RWPE2 (cell line): ENCODE measurements at regions not wholly inside any gene's neighbourhood (a gene's known extent, or its start where the extent isn't known, plus 50 kb on each side); places are given as distances from the start of the nearest gene placed in this dataset.
"Not testable (repeated sequence)": the region's sequence is repeated elsewhere in the genome, so short reads cannot be mapped to it uniquely, and the experiment has no call there.

ENCODE experiments used
- ATAC-seq: fragments of 200-7000 bp; cut with Tn5 transposase; 3 replicates; pipeline ENCODE4 v1.9.1; 2021; ENCODE audit warnings: low read depth
- DNase-seq: peaks from one replicate; pipeline ENCODE4 v3.0.0-alpha.2; 2020; ENCODE audit warnings: low spot score
- H3K27ac ChIP-seq: fragments of 450-650 bp; 2 replicates; pipeline ENCODE4 v1.5.1; 2017; ENCODE audit warnings: mild to moderate bottlenecking; ENCODE audit not compliant: poor library complexity, severe bottlenecking
- H3K27me3 ChIP-seq: fragments of 250-450 bp; sonication (Bioruptor Pico); 2 replicates; pipeline ENCODE4 v1.5.1; 2021; ENCODE audit warnings: mild to moderate bottlenecking, moderate library complexity; ENCODE audit not compliant: insufficient read depth, poor library complexity, severe bottlenecking
- H3K36me3 ChIP-seq: fragments of 250-450 bp; sonication (Bioruptor Pico); 2 replicates; pipeline ENCODE4 v1.5.1; 2020; ENCODE audit warnings: low read depth, mild to moderate bottlenecking, moderate library complexity
- H3K4me1 ChIP-seq: fragments of 250-450 bp; sonication (Bioruptor Pico); 2 replicates; pipeline ENCODE4 v1.5.1; 2021; ENCODE audit warnings: mild to moderate bottlenecking, moderate library complexity; ENCODE audit not compliant: insufficient read depth, poor library complexity, severe bottlenecking
- H3K4me3 ChIP-seq: fragments of 250-450 bp; sonication (Bioruptor Pico); 2 replicates; pipeline ENCODE4 v1.5.1; 2021; ENCODE audit warnings: mild to moderate bottlenecking, moderate library complexity; ENCODE audit not compliant: severe bottlenecking
- H3K9me3 ChIP-seq: fragments of 250-450 bp; sonication (Bioruptor Pico); 2 replicates; pipeline ENCODE4 v1.5.1; 2021; ENCODE audit warnings: mild to moderate bottlenecking, moderate library complexity; ENCODE audit not compliant: severe bottlenecking
- CTCF ChIP-seq: fragments of 450-650 bp; IDR thresholded peaks from one replicate; pipeline ENCODE4 v1.5.1; 2017; ENCODE audit warnings: mild to moderate bottlenecking, moderate library complexity; ENCODE audit not compliant: poor library complexity, severe bottlenecking

- not testable (repeated sequence) for H3K4me3 ChIP-seq, DNase-seq, H3K27ac ChIP-seq, ATAC-seq, H3K27me3 ChIP-seq, H3K9me3 ChIP-seq, H3K4me1 ChIP-seq, H3K36me3 ChIP-seq
These were observed 676.4 kb upstream of the ZNF337 start for GRCh38 chr20:26373066-26373465.

GRCh38 chr20:26354511-26354910 is 657.9 kb upstream of the ZNF337 start:
- no peaks in the 10 kb centered on the region for H3K27me3 ChIP-seq
- DNase-seq (no peak), ATAC-seq (no peak)

GRCh38 chr20:26347396-26347795 is 650.7 kb upstream of the ZNF337 start:
- Histone ChIP-seq H3K36me3 (no peaks in the 10 kb centered on the region), H3K27ac (no peak overlapping the region), H3K4me3 (no peak overlapping the region), H3K9me3 (no peaks in the 10 kb centered on the region), H3K27me3 (no peaks in the 10 kb centered on the region), H3K4me1 (no peaks in the 10 kb centered on the region)
- no peak for DNase-seq
- ATAC-seq: no peak
- TF ChIP-seq CTCF: no peak

More at GRCh38 chr20:26354511-26354910, 657.9 kb upstream of the ZNF337 start:
- Histone ChIP-seq H3K27ac (no peak overlapping the region), H3K36me3 (no peaks in the 10 kb centered on the region), H3K4me3 (no peak overlapping the region), H3K4me1 (no peaks in the 10 kb centered on the region), H3K9me3 (no peaks in the 10 kb centered on the region)
- TF ChIP-seq CTCF: no peak

GRCh38 chr20:26340460-26341065 is 643.9 kb upstream of the ZNF337 start:
- not testable (repeated sequence) for H3K36me3 ChIP-seq, H3K27ac ChIP-seq, DNase-seq, H3K4me1 ChIP-seq, H3K4me3 ChIP-seq, ATAC-seq, H3K27me3 ChIP-seq, H3K9me3 ChIP-seq

- TF ChIP-seq CTCF: no peak
- Histone ChIP-seq H3K27me3 (no peaks in the 10 kb centered on the region), H3K4me1 (no peaks in the 10 kb centered on the region), H3K27ac (no peak overlapping the region), H3K4me3 (no peak overlapping the region), H3K36me3 (no peaks in the 10 kb centered on the region), H3K9me3 (no peaks in the 10 kb centered on the region)
- no peak for DNase-seq
- ATAC-seq: no peak
These were observed 627.5 kb upstream of the ZNF337 start for GRCh38 chr20:26324177-26324576.

- ATAC-seq: no peak
These were observed 618.4 kb upstream of the ZNF337 start for GRCh38 chr20:26315054-26315453.

GRCh38 chr20:26309720-26310119 is 613.1 kb upstream of the ZNF337 start:
- not testable (repeated sequence) for DNase-seq, H3K27ac ChIP-seq, ATAC-seq, H3K36me3 ChIP-seq, H3K9me3 ChIP-seq, H3K4me1 ChIP-seq, H3K4me3 ChIP-seq, H3K27me3 ChIP-seq

More at GRCh38 chr20:26315054-26315453, 618.4 kb upstream of the ZNF337 start:
- Histone ChIP-seq H3K9me3 (no peaks in the 10 kb centered on the region), H3K4me1 (no peaks in the 10 kb centered on the region), H3K4me3 (no peak overlapping the region), H3K27ac (no peak overlapping the region), H3K27me3 (no peaks in the 10 kb centered on the region), H3K36me3 (no peaks in the 10 kb centered on the region)
- TF ChIP-seq CTCF: no peak
- DNase-seq: no peak
